Spinal cord (tissue), 9 donors: ENCODE measurements at regions not wholly inside any gene's neighbourhood (a gene's known extent, or its start where the extent isn't known, plus 50 kb on each side); places are given as distances from the start of the nearest gene placed in this dataset.

Experiments used
- DNase-seq, 6 donors: peaks; one replicate each; pipeline versions ENCODE4 v3.0.0 to v3.0.0-alpha.2; 2013 to 2015; ENCODE audit warnings: low spot score in 6 of 6, low read depth in 4 of 6
- H3K27ac ChIP-seq: one replicate; pipeline ENCODE4 v1.5.1; 2013; ENCODE audit warnings: low read depth, low read length, control low read depth
- H3K27me3 ChIP-seq: one replicate; pipeline ENCODE4 v1.6.1; 2013; ENCODE audit warnings: low read length; ENCODE audit not compliant: control insufficient read depth, insufficient read depth
- H3K36me3 ChIP-seq: one replicate; pipeline ENCODE4 v1.6.1; 2013; ENCODE audit warnings: low read length; ENCODE audit not compliant: control insufficient read depth, insufficient read depth
- H3K4me1 ChIP-seq: one replicate; pipeline ENCODE4 v1.6.1; 2013; ENCODE audit warnings: low read length; ENCODE audit not compliant: control insufficient read depth, insufficient read depth
- H3K4me3 ChIP-seq: one replicate; pipeline ENCODE4 v1.5.1; 2013; ENCODE audit warnings: low read depth, low read length, control low read depth
- H3K9me3 ChIP-seq: one replicate; pipeline ENCODE4 v1.6.1; 2013; ENCODE audit warnings: low read length; ENCODE audit not compliant: control insufficient read depth, insufficient read depth
- WGBS: methylation state at CpG from one replicate; pipeline ENCODE4 v1.1.5; 2013; ENCODE audit warnings: missing lambda C conversion rate; ENCODE audit not compliant: insufficient coverage; 5-methylcytosine and 5-hydroxymethylcytosine counted together
- donor health status: healthy.

DNA sequence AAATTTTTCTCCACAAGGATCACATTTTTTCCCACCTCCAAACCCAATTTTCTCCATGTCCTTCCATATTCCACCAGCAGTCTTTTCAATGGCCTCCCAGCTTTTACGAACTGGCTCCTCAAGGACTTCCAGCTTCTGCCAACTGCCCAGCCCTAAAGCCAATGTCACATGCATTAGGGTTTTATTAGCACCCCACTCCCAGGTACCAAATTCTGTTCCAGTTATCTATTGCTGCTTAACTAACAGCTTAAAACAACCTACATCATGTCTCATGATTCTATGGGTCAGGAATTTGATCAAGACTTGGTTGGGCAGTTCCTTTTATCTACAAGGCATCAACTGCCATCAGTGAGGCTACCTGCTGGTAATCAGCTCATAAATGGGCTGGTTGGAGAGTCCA lies 151.3 kb downstream of the SPTSSA start:
- no peaks in the 10 kb centered on the region for H3K4me1 ChIP-seq
- 91% methylated on average over 1 of the region's 1 CpG for WGBS
- no peaks in the 10 kb centered on the region for H3K36me3 ChIP-seq
- no peak for DNase-seq
- no peak overlapping the region for H3K4me3 ChIP-seq
- H3K27ac ChIP-seq: no peak overlapping the region
- no peaks in the 10 kb centered on the region for H3K9me3 ChIP-seq
- H3K27me3 ChIP-seq: no peaks in the 10 kb centered on the region

DNA sequence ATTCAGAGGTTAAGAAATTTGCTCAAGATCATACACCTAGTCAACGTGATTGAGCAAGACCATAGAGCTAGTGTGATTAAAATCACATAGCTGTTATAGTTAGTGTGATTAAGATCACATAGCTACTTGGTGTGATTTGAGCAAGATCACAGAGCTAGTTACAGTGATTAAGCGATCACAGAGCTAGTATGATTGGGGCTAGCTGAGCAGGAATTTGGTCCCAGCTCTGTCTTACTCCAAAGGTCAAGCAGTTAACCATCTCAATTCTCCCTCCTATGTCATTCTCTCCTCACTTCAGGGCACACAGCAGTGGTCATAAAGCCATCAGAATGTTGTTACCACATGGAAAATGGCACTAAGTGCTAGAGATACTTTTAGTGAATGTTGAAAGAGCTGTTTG lies 158.2 kb downstream of the SPTSSA start:
- no CpG with 5 or more reads among the region's 2 CpGs for WGBS
- peaks cover 8% of the 10 kb centered on the region for H3K4me1 ChIP-seq
- H3K27me3 ChIP-seq: no peaks in the 10 kb centered on the region
- no peak overlapping the region for H3K4me3 ChIP-seq
- H3K36me3 ChIP-seq: no peaks in the 10 kb centered on the region
- no peak for DNase-seq
- H3K9me3 ChIP-seq: no peaks in the 10 kb centered on the region
- H3K27ac ChIP-seq: no peak overlapping the region

GRCh38 chr14:34302654-34303053 lies 159.4 kb downstream of the SPTSSA start:
- WGBS: 17% methylated on average over 1 of the region's 6 CpGs
- DNase-seq: peak in 5 of 6 donors; percentile 18 to 94 (median 48)
- no peak overlapping the region for H3K4me3 ChIP-seq
- no peaks in the 10 kb centered on the region for H3K9me3 ChIP-seq
- H3K4me1 ChIP-seq: peaks cover 8% of the 10 kb centered on the region
- H3K27me3 ChIP-seq: no peaks in the 10 kb centered on the region
- no peaks in the 10 kb centered on the region for H3K36me3 ChIP-seq
- peak overlapping the region; percentile 44 for H3K27ac ChIP-seq

DNA sequence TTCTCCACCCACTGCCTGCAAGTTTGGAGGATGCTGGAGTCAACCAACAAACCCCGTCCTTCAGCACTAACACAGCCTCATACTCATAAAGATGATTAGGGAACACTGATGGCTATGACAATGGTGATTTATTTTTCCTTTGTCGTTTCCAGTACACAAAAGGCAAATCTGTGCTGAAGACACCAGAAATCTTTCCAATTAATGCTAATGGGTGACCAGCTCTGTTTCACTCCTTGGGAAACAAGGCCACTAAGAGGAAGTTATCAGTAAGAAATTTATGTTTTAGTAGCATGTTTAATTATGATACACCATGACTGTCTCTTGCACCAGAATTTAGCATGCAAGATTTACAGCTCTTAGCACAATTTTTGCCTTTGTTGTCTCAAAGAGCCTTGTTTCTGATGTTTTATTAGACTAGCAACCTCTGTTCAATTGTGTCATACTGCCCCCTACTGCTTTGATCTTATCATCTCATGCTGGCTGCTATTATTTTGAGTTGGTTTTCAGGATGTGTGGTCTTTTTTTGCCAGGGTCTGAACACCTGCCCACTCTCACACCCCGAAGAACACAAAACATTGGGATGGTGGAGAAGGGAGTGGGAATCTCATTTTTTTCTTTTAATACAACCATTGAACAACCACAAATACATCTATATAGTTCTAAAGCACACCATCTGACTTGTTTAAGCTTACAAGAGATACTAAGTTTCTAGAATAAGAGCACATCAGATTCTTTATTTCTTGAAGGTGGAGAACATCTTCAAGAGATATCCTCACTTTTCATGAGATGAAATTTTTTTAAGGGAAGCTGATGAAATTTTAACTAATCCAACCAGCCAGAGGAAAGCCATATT lies 160.9 kb downstream of the SPTSSA start:
- peak in 5 of 6 donors; percentile 56 to 93 (median 56) for DNase-seq
- no peaks in the 10 kb centered on the region for H3K36me3 ChIP-seq
- no CpG with 5 or more reads among the region's 3 CpGs for WGBS
- no peaks in the 10 kb centered on the region for H3K27me3 ChIP-seq
- no peak overlapping the region for H3K4me3 ChIP-seq
- no peaks in the 10 kb centered on the region for H3K9me3 ChIP-seq
- no peak overlapping the region for H3K27ac ChIP-seq
- H3K4me1 ChIP-seq: peaks cover 8% of the 10 kb centered on the region

DNA sequence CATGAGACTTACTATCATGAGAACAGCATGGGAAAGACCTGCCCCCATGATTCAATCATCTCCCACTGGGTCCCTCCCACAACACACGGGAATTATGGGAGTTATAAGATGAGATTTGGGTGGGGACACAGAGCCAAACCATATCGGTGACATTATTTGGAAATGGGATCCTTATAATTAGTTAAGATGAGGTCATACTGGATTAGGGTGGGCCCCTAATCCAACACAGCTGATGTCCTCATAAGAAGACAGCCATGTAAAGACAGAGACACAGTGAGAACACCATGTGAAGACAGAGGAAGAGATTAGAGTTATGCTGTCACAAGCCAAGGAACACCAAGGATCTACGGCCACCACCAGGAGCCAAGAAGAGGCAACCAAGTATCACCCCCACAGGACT lies 161.7 kb downstream of the SPTSSA start:
- 100% methylated on average over 1 of the region's 3 CpGs for WGBS
- H3K9me3 ChIP-seq: no peaks in the 10 kb centered on the region
- H3K36me3 ChIP-seq: no peaks in the 10 kb centered on the region
- peaks cover 8% of the 10 kb centered on the region for H3K4me1 ChIP-seq
- no peaks in the 10 kb centered on the region for H3K27me3 ChIP-seq
- H3K4me3 ChIP-seq: no peak overlapping the region
- DNase-seq: no peak
- H3K27ac ChIP-seq: no peak overlapping the region

DNA sequence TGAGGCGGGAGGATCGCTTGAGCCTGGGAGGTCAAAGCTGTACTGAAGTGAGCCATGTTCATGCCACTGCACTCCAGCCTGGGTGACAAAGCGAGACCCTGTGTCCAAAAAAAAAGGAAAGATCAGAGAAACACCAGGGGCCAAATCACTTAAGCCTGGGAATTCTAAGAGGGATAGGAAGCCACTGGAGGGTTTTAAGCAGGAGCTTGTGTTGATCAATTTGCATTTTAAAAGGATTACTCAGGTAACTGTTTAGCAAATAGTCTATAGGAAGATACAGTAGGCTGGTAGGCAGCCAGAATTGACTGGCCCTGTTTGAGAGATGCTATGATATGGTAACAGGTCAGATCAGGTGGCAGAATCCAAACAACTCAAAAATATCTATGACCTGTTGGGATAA lies 162.7 kb downstream of the SPTSSA start:
- Histone ChIP-seq H3K36me3 (no peaks in the 10 kb centered on the region), H3K4me3 (no peak overlapping the region), H3K4me1 (peaks cover 8% of the 10 kb centered on the region), H3K27me3 (no peaks in the 10 kb centered on the region), H3K27ac (no peak overlapping the region), H3K9me3 (no peaks in the 10 kb centered on the region)
- 70% methylated on average over 3 of the region's 3 CpGs for WGBS
- no peak for DNase-seq

DNA sequence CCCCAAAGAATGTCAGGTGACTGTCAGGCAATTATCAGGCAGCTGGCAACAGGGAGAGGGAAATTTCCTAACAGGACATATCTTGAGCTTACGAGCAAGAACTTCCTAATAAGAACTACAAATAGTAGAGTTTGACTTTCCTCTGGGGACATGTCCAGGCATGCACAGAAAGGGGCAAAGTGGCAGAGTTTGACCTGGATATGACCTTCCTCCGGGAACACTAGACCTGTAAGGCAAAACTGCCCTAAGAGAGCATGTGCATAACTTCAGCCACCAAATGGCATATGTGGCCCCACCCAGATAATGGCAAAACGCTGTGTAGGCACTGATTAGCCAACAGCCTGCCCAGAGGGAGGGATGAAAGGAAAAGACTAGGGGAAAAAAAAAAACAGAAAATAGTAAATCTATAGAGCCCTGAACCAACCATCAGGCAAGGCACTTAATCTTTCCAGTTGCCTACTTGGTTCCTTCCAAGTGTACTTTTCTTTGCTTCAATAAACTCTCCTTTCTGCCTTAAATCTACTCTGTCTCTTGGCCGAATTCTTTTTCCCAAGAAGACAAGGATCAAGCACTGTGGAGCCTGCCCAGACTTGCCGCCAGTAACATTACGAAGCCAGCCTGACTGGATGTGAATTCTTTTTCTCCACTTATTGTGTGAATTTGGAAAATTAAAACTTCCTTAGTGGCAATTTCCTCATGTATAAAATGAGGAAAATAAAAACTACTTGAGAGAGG lies 164.1 kb downstream of the SPTSSA start:
- Histone ChIP-seq H3K36me3 (no peaks in the 10 kb centered on the region), H3K27ac (no peak overlapping the region), H3K4me3 (no peak overlapping the region), H3K4me1 (peaks cover 8% of the 10 kb centered on the region), H3K9me3 (no peaks in the 10 kb centered on the region), H3K27me3 (no peaks in the 10 kb centered on the region)
- no peak for DNase-seq
- WGBS: 20% methylated on average over 2 of the region's 6 CpGs

GRCh38 chr14:34283590-34283989 lies 178.4 kb downstream of the SPTSSA start:
- H3K4me3 ChIP-seq: no peak overlapping the region
- no peak overlapping the region for H3K27ac ChIP-seq
- no peaks in the 10 kb centered on the region for H3K4me1 ChIP-seq
- no peaks in the 10 kb centered on the region for H3K9me3 ChIP-seq
- DNase-seq: no peak
- no peaks in the 10 kb centered on the region for H3K27me3 ChIP-seq
- H3K36me3 ChIP-seq: no peaks in the 10 kb centered on the region

GRCh38 chr14:34277191-34277590 lies 184.8 kb downstream of the SPTSSA start:
- H3K9me3 ChIP-seq: no peaks in the 10 kb centered on the region
- no peak overlapping the region for H3K27ac ChIP-seq
- H3K36me3 ChIP-seq: no peaks in the 10 kb centered on the region
- no peak overlapping the region for H3K4me3 ChIP-seq
- DNase-seq: no peak
- H3K27me3 ChIP-seq: no peaks in the 10 kb centered on the region
- no peaks in the 10 kb centered on the region for H3K4me1 ChIP-seq

- no peaks in the 10 kb centered on the region for H3K4me1 ChIP-seq
- WGBS: no CpG with 5 or more reads among the region's 1 CpG
- DNase-seq: peak in 1 of 6 donors; percentile 21
These were observed 186.5 kb downstream of the SPTSSA start for GRCh38 chr14:34275530-34275929.

More at GRCh38 chr14:34275530-34275929, 186.5 kb downstream of the SPTSSA start:
- Histone ChIP-seq H3K27ac (no peak overlapping the region), H3K27me3 (no peaks in the 10 kb centered on the region), H3K36me3 (no peaks in the 10 kb centered on the region), H3K4me3 (no peak overlapping the region), H3K9me3 (no peaks in the 10 kb centered on the region)
